HG03520 (cell line): ENCODE measurements at regions not wholly inside any gene's neighbourhood (a gene's known extent, or its start where the extent isn't known, plus 50 kb on each side); places are given as distances from the start of the nearest gene placed in this dataset.
"Not testable (repeated sequence)": the region's sequence is repeated elsewhere in the genome, so short reads cannot be mapped to it uniquely, and the experiment has no call there.

Source experiments
- ATAC-seq: cut with Tn5 transposase; IDR thresholded peaks from one replicate; pipeline ENCODE4 v1.9.1; 2021; ENCODE audit warnings: mild to moderate bottlenecking, moderate library complexity; ENCODE audit not compliant: unreplicated experiment

DNA sequence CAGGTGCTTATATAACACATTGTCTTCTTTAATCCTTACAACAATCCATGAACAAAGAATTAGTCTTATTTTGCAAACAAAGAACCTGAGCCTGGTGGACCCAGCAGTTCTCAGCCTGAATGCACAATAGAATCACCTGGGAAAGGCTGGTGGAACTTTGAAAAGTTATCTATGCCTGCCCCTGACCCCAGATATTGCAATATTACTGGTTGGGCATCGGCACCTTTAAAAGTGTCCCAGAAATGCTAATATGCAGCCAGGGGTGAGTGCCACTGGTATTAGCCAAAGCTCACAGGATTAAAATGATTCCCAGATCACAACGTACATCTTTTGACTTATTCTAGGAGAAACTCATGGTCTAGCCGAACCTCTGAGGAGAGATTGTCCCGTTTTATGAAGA lies 268.8 kb downstream of the KLF5 start:
- ATAC-seq, result no peak

DNA sequence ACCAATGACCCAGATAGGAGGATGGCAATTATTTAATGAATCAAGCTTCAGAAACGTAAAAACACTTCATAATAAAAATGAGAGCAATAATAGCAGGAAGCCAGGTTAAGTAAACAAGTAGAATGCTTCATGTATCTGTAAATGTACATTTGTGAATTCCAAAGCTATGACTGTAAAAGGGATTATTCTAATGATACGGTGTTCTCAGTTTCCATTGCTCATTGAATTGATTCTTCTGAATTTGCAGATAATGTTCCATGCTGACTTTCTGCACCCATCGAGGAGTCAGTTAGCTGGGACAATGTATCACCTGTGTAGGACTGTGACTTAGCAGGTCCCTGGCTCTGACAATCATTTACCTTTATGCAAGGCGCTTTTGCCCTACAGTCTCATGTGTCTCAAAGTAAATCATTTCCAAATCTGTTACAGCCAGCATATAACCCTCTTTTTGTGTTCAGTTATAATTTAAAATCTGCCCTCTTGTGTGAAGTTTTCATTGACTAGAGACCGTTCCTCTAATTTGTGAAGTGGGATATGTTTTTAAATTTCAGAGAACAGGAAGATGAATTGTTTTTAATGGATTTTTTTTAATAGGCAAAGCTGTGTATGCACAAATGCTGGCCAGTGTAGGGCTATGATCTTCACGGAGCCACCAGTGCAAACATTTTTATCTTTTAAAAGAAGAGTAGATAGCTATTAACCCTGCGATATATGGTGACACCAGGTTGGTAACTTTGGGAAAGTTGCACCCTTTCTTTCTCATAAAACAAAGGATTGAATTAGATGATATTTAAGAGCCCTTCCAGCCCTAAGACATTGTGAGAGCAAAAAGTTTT lies 267.1 kb downstream of the KLF5 start:
- ATAC-seq, result peak; percentile 53

GRCh38 chr13:73324842-73325722 lies 266.3 kb downstream of the KLF5 start:
- no peak for ATAC-seq

GRCh38 chr13:73323615-73324014 lies 264.8 kb downstream of the KLF5 start:
- no peak for ATAC-seq

DNA sequence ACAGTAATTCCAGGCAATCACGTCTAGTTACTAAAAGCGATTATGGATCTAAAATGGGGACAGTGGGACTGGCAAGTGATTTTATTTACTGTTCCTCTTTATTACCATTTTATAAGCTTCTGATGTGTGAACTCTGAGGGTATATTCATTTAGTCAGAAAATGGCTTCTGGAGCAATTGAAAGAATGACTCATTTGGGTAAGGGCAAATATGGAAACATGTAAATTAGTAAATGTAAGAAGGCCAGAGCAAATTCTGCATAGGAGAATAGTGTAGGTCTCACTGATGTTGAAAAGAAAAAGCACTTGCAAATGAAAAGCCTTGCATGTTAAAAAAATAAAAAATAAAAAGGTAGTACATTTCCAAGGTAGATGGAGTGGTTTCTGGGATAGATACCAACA lies 262.2 kb downstream of the KLF5 start:
- no peak for ATAC-seq

DNA sequence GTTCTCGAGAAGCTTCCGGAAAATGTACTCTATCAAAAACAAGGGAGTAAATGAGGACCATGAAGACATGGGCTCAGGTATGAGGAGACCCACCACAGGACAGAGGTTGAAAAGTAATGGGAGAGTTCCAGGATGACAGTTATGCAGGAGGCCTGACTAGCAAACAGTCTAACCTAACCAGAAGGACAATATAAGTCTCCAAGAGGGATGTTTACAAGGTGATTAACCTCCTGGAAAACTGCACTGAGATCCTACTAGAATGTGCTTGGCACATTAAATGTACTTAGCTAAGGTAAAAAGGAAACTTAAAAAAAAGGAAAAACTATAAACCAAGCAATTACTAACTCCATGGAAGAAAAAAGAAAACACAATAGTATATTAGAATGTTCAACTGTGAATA lies 258.3 kb downstream of the KLF5 start:
- no peak for ATAC-seq

- ATAC-seq, result no peak
Measured at GRCh38 chr13:73310366-73310765, 251.6 kb downstream of the KLF5 start.

DNA sequence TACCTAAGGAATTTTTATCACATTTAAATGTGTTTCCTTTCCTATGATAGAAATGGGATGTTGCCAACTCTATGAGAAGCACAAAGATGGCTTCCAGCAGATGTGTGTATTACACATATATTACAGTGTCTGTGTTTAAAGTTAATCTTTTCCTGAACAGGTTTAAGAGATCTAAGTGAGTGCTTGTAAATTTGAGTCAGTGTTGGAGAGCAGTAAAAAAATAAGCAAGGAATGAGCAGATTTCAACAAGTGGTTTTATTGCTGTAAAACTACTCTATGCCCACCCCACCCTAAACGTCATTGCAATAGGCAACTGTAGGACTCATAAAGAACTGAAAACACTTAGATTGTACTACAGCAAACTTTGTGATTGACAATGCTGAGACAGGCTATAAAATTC lies 248.7 kb downstream of the KLF5 start:
- ATAC-seq, result no peak

DNA sequence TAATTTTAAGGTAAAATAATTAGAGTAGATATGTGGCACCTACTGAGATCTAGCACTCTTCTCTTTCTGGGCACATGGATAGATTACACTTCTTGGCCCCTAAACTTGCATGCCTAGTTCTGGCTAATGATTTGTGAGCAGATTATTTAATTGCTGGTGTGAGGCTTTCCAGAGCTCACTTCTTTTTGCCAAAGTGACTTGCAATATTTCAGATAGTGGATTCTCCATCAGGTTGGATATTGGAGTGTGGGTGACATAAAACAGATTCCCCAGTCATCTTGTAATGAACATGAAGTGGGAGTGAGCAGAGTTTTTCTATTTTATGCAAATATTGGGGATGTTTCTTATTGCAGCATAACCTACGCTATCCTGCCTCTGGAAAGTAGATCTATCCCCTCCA lies 247.9 kb downstream of the KLF5 start:
- ATAC-seq, result no peak

DNA sequence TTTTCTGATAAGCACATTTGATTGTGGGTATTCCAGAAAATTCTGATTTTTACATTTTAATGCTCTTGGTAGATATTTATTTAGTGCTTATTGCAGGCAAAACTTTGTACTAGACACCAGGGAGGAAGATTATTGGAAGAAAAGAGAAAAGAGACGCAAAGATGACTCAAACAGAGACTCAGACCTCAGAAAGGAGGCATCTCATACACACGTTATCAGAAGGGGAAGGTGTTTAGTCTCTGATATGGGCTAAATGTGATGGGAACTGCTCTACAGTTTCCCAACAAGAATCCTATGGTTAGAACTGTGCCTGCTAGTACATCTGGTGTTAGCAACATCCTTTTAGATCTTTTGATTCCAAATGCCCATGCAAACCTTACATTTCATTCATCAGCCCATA lies 245.6 kb downstream of the KLF5 start:
- ATAC-seq, result no peak

GRCh38 chr13:73303851-73304250 lies 245.0 kb downstream of the KLF5 start:
- no peak for ATAC-seq

- ATAC-seq, result not testable (repeated sequence)
Measured at GRCh38 chr13:73301622-73302021, 242.8 kb downstream of the KLF5 start.

GRCh38 chr13:73300718-73301425 lies 242.1 kb downstream of the KLF5 start:
- no peak for ATAC-seq

GRCh38 chr13:73299787-73300186 lies 241.0 kb downstream of the KLF5 start:
- ATAC-seq, result no peak

DNA sequence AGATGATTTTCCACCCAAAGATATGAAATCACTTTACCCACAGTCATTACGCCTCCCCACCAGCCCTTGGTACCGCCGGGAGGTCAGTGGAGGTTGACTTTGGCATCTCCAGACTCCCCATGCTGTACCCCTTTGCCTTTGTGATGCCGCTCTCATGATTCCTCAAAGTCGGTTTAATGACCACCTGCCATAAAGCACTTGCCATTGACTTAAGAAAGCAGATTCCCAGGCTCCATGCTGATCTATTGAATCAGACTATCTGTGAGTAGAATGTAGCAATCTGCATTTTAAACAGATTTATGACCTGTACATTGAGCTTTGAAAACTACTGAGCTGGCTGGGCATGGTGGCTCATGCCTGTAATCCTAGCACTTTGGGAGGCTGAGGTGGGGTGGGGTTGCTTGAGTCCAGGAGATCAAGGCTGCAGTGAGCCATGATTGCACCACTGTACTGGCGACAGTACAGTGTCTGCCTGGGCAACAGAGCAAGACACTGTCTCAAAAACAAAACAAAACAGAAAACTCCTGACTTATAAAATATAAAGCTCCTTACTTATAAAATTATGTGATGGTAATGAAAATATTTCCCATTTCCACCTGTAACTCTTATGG lies 235.2 kb downstream of the KLF5 start:
- no peak for ATAC-seq

- ATAC-seq, result no peak
Measured at GRCh38 chr13:73292127-73292526, 233.3 kb downstream of the KLF5 start.

DNA sequence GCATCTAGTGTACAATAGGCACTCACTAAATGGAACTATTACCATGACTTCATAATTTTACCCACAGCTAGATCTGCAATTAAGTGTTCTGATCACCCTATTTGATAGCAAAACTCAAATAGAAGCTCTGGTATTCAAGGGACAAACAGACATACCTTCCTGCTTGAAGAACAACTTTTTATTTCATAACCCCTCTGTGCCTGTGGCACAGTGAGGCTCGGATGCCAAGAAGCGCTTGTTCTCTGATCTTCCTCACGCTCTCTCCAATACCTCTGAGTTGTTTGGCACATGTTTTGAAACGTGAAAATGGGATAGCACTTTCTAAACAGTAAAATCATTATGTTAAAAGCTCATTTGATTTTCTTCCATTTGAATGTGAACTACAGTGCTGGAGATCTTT lies 232.0 kb downstream of the KLF5 start:
- ATAC-seq, result no peak

GRCh38 chr13:73288596-73288995 lies 229.8 kb downstream of the KLF5 start:
- ATAC-seq, result no peak

GRCh38 chr13:73287831-73288230 lies 229.0 kb downstream of the KLF5 start:
- ATAC-seq, result no peak

- ATAC-seq, result no peak
Measured at GRCh38 chr13:73286942-73287620, 228.3 kb downstream of the KLF5 start.
